Keratinocyte (primary cell): ENCODE measurements at regions not wholly inside any gene's neighbourhood (a gene's known extent, or its start where the extent isn't known, plus 50 kb on each side); places are given as distances from the start of the nearest gene placed in this dataset.

Experiments
- DNase-seq: peaks from one replicate; pipeline ENCODE4 v3.0.0-alpha.2; 2011; ENCODE audit warnings: low read depth, missing footprints, low spot score
- FAIRE-seq: peaks from 2 replicates; lab custom pipeline; 2011; peaks lifted over from hg19 to GRCh38; lab: Jason Lieb, UNC
- H2AFZ ChIP-seq: 2 replicates; pipeline ENCODE4 v1.6.0; 2012; ENCODE audit warnings: low read length, control low read depth, inconsistent platforms; ENCODE audit not compliant: control insufficient read depth
- H3K27ac ChIP-seq: 2 replicates; pipeline ENCODE4 v1.5.1; 2011; ENCODE audit warnings: low read length; ENCODE audit not compliant: control insufficient read depth, insufficient read depth
- H3K27me3 ChIP-seq: 3 replicates; pipeline ENCODE4 v1.6.0; 2011; ENCODE audit warnings: low read length; ENCODE audit not compliant: control insufficient read depth, insufficient read depth; ENCODE audit errors: extremely low read depth
- H3K36me3 ChIP-seq, 2 experiments: 2 replicates in 1 of 2; 3 replicates in 1 of 2; pipeline ENCODE4 v1.5.1; 2011; ENCODE audit warnings: low read length in 2 of 2, mild to moderate bottlenecking in 1 of 2; ENCODE audit not compliant: control insufficient read depth in 2 of 2, insufficient read depth in 2 of 2; ENCODE audit errors: extremely low read depth in 1 of 2
- H3K4me1 ChIP-seq: 3 replicates; pipeline ENCODE4 v1.5.1; 2011; ENCODE audit warnings: low read length; ENCODE audit not compliant: control insufficient read depth, insufficient read depth; ENCODE audit errors: extremely low read depth
- H3K4me2 ChIP-seq: 3 replicates; pipeline ENCODE4 v1.6.0; 2011; ENCODE audit warnings: low read depth, low read length; ENCODE audit not compliant: control insufficient read depth, insufficient read depth; ENCODE audit errors: extremely low read depth
- H3K4me3 ChIP-seq, 3 experiments: fragments of 200-600 bp in 1 of 3; sonication (generic) in 1 of 3; 2 replicates in 2 of 3; 3 replicates in 1 of 3; pipeline ENCODE4 v1.5.1; 2011 to 2016; ENCODE audit warnings: low read length in 3 of 3, mild to moderate bottlenecking in 3 of 3, control low read depth in 2 of 3, inconsistent platforms in 1 of 3, low read depth in 1 of 3, mixed read lengths in 1 of 3, mixed run types in 1 of 3, moderate library complexity in 1 of 3; ENCODE audit not compliant: control insufficient read depth in 2 of 3, insufficient read depth in 2 of 3; ENCODE audit errors: extremely low read depth in 1 of 3
- H3K79me2 ChIP-seq: 2 replicates; pipeline ENCODE4 v1.6.0; 2012; ENCODE audit warnings: low read length; ENCODE audit not compliant: control insufficient read depth, insufficient read depth
- H3K9ac ChIP-seq: 3 replicates; pipeline ENCODE4 v1.6.0; 2011; ENCODE audit warnings: low read length; ENCODE audit not compliant: control insufficient read depth, insufficient read depth; ENCODE audit errors: extremely low read depth
- H3K9me1 ChIP-seq: 3 replicates; pipeline ENCODE4 v1.6.0; 2011; ENCODE audit warnings: low read length; ENCODE audit not compliant: control insufficient read depth, insufficient read depth; ENCODE audit errors: extremely low read depth
- H3K9me3 ChIP-seq: 2 replicates; pipeline ENCODE4 v1.5.1; 2012; ENCODE audit warnings: low read depth, low read length; ENCODE audit not compliant: control insufficient read depth
- H4K20me1 ChIP-seq: 3 replicates; pipeline ENCODE4 v1.6.0; 2011; ENCODE audit warnings: low read length; ENCODE audit not compliant: control insufficient read depth, insufficient read depth; ENCODE audit errors: extremely low read depth
- EZH2 ChIP-seq: IDR thresholded peaks from one replicate; pipeline ENCODE4 v1.6.1; 2012; ENCODE audit warnings: inconsistent platforms, mild to moderate bottlenecking, low read length, moderate library complexity
- dilution Hi-C: fragments of 300-500 bp; cut with MboI; formaldehyde crosslinking; loops from one replicate; pipeline ENCODE4 v1.7.0; 2020; ENCODE audit warnings: low sequenced_read_pairs; ENCODE audit not compliant: extremely low pct_ligation_motif_present
- TF ChIP-seq, protein P1 (sequence below), 3 experiments: IDR thresholded peaks in 1 of 3; conservative IDR thresholded peaks in 1 of 3; optimal IDR thresholded peaks in 1 of 3; 2 replicates in 2 of 3; 3 replicates in 1 of 3; pipeline versions ENCODE3 to v1.5.1; 2011; ENCODE audit warnings: low read length in 3 of 3, mild to moderate bottlenecking in 3 of 3, moderate library complexity in 2 of 3, control low read depth in 1 of 3, inconsistent platforms in 1 of 3; ENCODE audit not compliant: insufficient read depth in 2 of 3; ENCODE audit errors: extremely low read depth in 1 of 3

- Histone ChIP-seq H3K4me2 (no peak overlapping the region), H4K20me1 (no peaks in the 10 kb centered on the region), H3K27ac (no peak overlapping the region), H3K79me2 (no peaks in the 10 kb centered on the region), H3K36me3 (no peaks in the 10 kb centered on the region), H2AFZ (no peak overlapping the region), H3K9me3 (no peaks in the 10 kb centered on the region), H3K4me3 (no peak overlapping the region), H3K27me3 (no peaks in the 10 kb centered on the region), H3K9me1 (no peaks in the 10 kb centered on the region), H3K4me1 (no peaks in the 10 kb centered on the region), H3K9ac (no peak overlapping the region)
- DNase-seq (no peak), FAIRE-seq (no peak)
- dilution Hi-C loops: no loop called here
- TF ChIP-seq, protein P1, sequence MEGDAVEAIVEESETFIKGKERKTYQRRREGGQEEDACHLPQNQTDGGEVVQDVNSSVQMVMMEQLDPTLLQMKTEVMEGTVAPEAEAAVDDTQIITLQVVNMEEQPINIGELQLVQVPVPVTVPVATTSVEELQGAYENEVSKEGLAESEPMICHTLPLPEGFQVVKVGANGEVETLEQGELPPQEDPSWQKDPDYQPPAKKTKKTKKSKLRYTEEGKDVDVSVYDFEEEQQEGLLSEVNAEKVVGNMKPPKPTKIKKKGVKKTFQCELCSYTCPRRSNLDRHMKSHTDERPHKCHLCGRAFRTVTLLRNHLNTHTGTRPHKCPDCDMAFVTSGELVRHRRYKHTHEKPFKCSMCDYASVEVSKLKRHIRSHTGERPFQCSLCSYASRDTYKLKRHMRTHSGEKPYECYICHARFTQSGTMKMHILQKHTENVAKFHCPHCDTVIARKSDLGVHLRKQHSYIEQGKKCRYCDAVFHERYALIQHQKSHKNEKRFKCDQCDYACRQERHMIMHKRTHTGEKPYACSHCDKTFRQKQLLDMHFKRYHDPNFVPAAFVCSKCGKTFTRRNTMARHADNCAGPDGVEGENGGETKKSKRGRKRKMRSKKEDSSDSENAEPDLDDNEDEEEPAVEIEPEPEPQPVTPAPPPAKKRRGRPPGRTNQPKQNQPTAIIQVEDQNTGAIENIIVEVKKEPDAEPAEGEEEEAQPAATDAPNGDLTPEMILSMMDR (optimal IDR thresholded peaks at IDR 0.05 in 1 of 3, IDR thresholded peaks at IDR 0.05 in 1 of 3, conservative IDR thresholded peaks at IDR 0.05 in 1 of 3; ENCODE audit: extremely low read depth in 1 of 3, insufficient read depth in 2 of 3, low read length in 3 of 3): no peak
- TF ChIP-seq EZH2: no peak
These were observed 1022.9 kb downstream of the LRFN5 start for GRCh38 chr14:42629553-42629952.

DNA sequence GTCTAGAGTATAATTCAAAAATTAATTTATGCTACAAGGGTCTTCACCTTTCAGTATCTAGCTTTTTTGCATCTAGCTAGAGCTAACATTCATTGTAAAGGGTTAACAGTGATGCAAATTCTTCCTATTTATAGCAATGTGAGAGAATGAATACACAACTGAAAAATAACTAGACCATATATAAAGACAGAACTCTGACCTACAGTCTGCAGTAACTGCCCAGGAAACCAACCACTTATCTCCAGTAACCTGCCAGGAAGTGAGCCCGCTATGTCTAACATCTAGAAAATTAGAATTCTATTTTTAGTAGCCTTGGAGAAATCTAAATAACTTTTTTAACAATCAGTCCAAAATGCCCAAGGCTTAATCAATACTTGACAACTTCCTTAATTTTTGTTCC, 1021.9 kb downstream of the LRFN5 start:
- Histone ChIP-seq H3K4me2 (no peak overlapping the region), H3K36me3 (no peaks in the 10 kb centered on the region), H3K4me1 (no peaks in the 10 kb centered on the region), H2AFZ (no peak overlapping the region), H3K79me2 (no peaks in the 10 kb centered on the region), H3K9me1 (no peaks in the 10 kb centered on the region), H3K9me3 (no peaks in the 10 kb centered on the region), H3K9ac (no peak overlapping the region), H3K4me3 (no peak overlapping the region), H3K27ac (no peak overlapping the region), H3K27me3 (no peaks in the 10 kb centered on the region), H4K20me1 (no peaks in the 10 kb centered on the region)
- no peak for FAIRE-seq
- no peak for TF ChIP-seq EZH2
- TF ChIP-seq, protein P1 (optimal IDR thresholded peaks at IDR 0.05 in 1 of 3, IDR thresholded peaks at IDR 0.05 in 1 of 3, conservative IDR thresholded peaks at IDR 0.05 in 1 of 3; ENCODE audit: extremely low read depth in 1 of 3, insufficient read depth in 2 of 3, low read length in 3 of 3): no peak
- no peak for DNase-seq
- dilution Hi-C loops: no loop called here
